Trophoblast cell (in vitro differentiated cells and primary cell): ENCODE measurements at regions not wholly inside any gene's neighbourhood (a gene's known extent, or its start where the extent isn't known, plus 50 kb on each side); places are given as distances from the start of the nearest gene placed in this dataset.

Source experiments
- DNase-seq, 2 donors: peaks; one replicate each; pipeline ENCODE4 v3.0.0-alpha.2; 2016
- H2AFZ ChIP-seq: 2 replicates; pipeline ENCODE4 v1.6.1; 2013; ENCODE audit warnings: low read length, moderate library complexity, mild to moderate bottlenecking; ENCODE audit not compliant: insufficient read depth, poor library complexity
- H2AK5ac ChIP-seq: 2 replicates; pipeline ENCODE4 v1.6.1; 2013; ENCODE audit warnings: mild to moderate bottlenecking, low read length
- H2BK120ac ChIP-seq: 2 replicates; pipeline ENCODE4 v1.6.1; 2013; ENCODE audit warnings: low read length, mild to moderate bottlenecking, moderate library complexity; ENCODE audit not compliant: insufficient read depth, poor library complexity
- H2BK12ac ChIP-seq: 2 replicates; pipeline ENCODE4 v1.6.1; 2013; ENCODE audit warnings: mild to moderate bottlenecking, low read length, moderate library complexity
- H2BK5ac ChIP-seq: 2 replicates; pipeline ENCODE4 v1.6.1; 2013; ENCODE audit warnings: low read length, low read depth, moderate library complexity, mild to moderate bottlenecking; ENCODE audit not compliant: poor library complexity
- H3K14ac ChIP-seq: 2 replicates; pipeline ENCODE4 v1.6.1; 2013; ENCODE audit warnings: mild to moderate bottlenecking, low read length
- H3K18ac ChIP-seq: 2 replicates; pipeline ENCODE4 v1.6.1; 2013; ENCODE audit warnings: mild to moderate bottlenecking, low read length
- H3K23ac ChIP-seq: 2 replicates; pipeline ENCODE4 v1.6.1; 2013; ENCODE audit warnings: low read length
- H3K27ac ChIP-seq: 2 replicates; pipeline ENCODE4 v1.5.1; 2013; ENCODE audit warnings: low read depth, mild to moderate bottlenecking, inconsistent platforms, low read length, moderate library complexity
- H3K27me3 ChIP-seq: 2 replicates; pipeline ENCODE4 v1.6.1; 2013; ENCODE audit warnings: inconsistent platforms, mild to moderate bottlenecking, low read length, moderate library complexity; ENCODE audit not compliant: insufficient read depth
- H3K36me3 ChIP-seq, 2 experiments: 1 replicate in 1 of 2; 2 replicates in 1 of 2; pipeline ENCODE4 v1.6.1; 2013; ENCODE audit warnings: low read length in 2 of 2, mild to moderate bottlenecking in 2 of 2, moderate library complexity in 1 of 2; ENCODE audit not compliant: insufficient read depth in 2 of 2, control insufficient read depth in 1 of 2
- H3K4ac ChIP-seq: 2 replicates; pipeline ENCODE4 v1.6.1; 2013; ENCODE audit warnings: low read depth, mild to moderate bottlenecking, low read length, moderate library complexity
- H3K4me1 ChIP-seq, 2 experiments: 1 replicate in 1 of 2; 2 replicates in 1 of 2; pipeline ENCODE4 v1.6.1; 2013; ENCODE audit warnings: low read length in 2 of 2, mild to moderate bottlenecking in 2 of 2, moderate library complexity in 1 of 2; ENCODE audit not compliant: insufficient read depth in 2 of 2, control insufficient read depth in 1 of 2
- H3K4me2 ChIP-seq: 2 replicates; pipeline ENCODE4 v1.6.1; 2013; ENCODE audit warnings: inconsistent platforms, mild to moderate bottlenecking, low read length, moderate library complexity
- H3K4me3 ChIP-seq: 2 replicates; pipeline ENCODE4 v1.5.1; 2013; ENCODE audit warnings: mild to moderate bottlenecking, low read depth, low read length, inconsistent platforms
- H3K79me1 ChIP-seq: one replicate; pipeline ENCODE4 v1.6.1; 2013; ENCODE audit warnings: low read length
- H3K79me2 ChIP-seq: 2 replicates; pipeline ENCODE4 v1.6.1; 2013; ENCODE audit warnings: low read length, mild to moderate bottlenecking; ENCODE audit not compliant: control insufficient read depth, insufficient read depth, poor library complexity
- H3K9ac ChIP-seq: 2 replicates; pipeline ENCODE4 v1.6.1; 2013; ENCODE audit warnings: mild to moderate bottlenecking, low read length
- H3K9me3 ChIP-seq: 2 replicates; pipeline ENCODE4 v1.6.1; 2013; ENCODE audit warnings: low read depth, mild to moderate bottlenecking, control low read depth, inconsistent platforms, low read length; ENCODE audit not compliant: insufficient read depth
- H4K12ac ChIP-seq: 2 replicates; pipeline ENCODE4 v1.6.1; 2013; ENCODE audit warnings: low read depth, mild to moderate bottlenecking, low read length, moderate library complexity
- H4K8ac ChIP-seq: 2 replicates; pipeline ENCODE4 v1.6.1; 2013; ENCODE audit warnings: low read depth, mild to moderate bottlenecking, low read length, moderate library complexity
- H4K91ac ChIP-seq: one replicate; pipeline ENCODE4 v1.6.1; 2013; ENCODE audit warnings: low read depth, mild to moderate bottlenecking, low read length, moderate library complexity
- WGBS: extraction: QIAGEN DNeasy Blood & Tissue Kit; methylation state at CpG from one replicate; pipeline ENCODE4 v1.1.7; 2013; ENCODE audit warnings: missing lambda C conversion rate; ENCODE audit not compliant: insufficient read length, insufficient coverage; ENCODE audit errors: extremely low coverage; 5-methylcytosine and 5-hydroxymethylcytosine counted together

DNA sequence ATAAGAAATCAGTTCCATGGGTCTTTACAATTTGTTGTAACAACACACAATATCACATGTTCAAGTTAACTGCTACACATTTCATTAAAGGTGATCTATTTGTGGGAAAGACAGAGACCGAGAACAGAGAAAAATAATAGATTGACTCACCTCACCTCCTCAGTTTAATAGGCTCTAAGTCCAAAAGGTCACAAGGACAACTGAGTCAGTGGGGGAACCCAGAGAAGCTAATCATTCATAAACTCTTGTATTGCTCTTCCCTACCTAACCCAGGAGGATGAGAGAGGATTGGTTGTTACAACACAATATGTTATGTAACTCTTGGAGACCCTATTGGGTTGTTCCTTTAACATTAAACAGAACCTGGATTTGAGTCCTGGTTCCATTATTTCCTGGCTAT, 72.2 kb upstream of the CRY1 start:
- Histone ChIP-seq H2BK120ac (no peak overlapping the region), H2BK12ac (no peak overlapping the region), H3K18ac (no peak overlapping the region), H4K8ac (no peak overlapping the region), H3K79me2 (no peaks in the 10 kb centered on the region), H2AFZ (no peak overlapping the region), H3K27me3 (no peaks in the 10 kb centered on the region), H2AK5ac (no peak overlapping the region), H4K12ac (no peak overlapping the region), H3K9ac (no peak overlapping the region), H3K36me3 (no peaks in the 10 kb centered on the region), H3K4me1 (no peaks in the 10 kb centered on the region), H3K79me1 (no peaks in the 10 kb centered on the region), H3K9me3 (no peaks in the 10 kb centered on the region), H2BK5ac (no peak overlapping the region), H3K23ac (no peak overlapping the region), H4K91ac (no peak overlapping the region), H3K14ac (no peak overlapping the region), H3K27ac (no peak overlapping the region), H3K4me3 (no peak overlapping the region), H3K4ac (no peak overlapping the region), H3K4me2 (no peak overlapping the region)
- WGBS, result no CpG with 5 or more reads among the region's 1 CpG
- no peak for DNase-seq

DNA sequence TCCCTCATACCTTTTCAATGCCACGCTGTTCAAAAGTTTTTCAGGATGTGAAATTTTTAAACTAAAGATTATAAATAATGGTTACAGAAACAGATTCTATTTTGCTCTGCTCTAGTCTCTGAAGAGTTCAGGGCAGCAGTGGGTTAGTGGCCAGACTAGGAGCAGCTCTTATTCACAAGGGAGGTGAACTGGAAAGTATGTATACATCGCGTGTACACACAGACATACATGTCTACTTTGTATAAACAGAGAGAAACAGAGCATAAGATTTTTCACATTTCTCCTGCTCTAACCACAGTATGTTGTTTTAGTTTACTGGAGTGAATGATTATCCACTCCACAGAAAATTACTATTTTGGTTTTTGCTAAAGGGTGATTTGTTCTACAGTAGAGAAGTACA, 74.4 kb upstream of the CRY1 start:
- H3K27ac ChIP-seq, result no peak overlapping the region
- H3K79me2 ChIP-seq, result no peaks in the 10 kb centered on the region
- no peaks in the 10 kb centered on the region for H3K4me1 ChIP-seq
- no peaks in the 10 kb centered on the region for H3K36me3 ChIP-seq
- H3K18ac ChIP-seq, result no peak overlapping the region
- no peak overlapping the region for H3K4me3 ChIP-seq
- no peak overlapping the region for H4K8ac ChIP-seq
- no peak for DNase-seq
- H3K14ac ChIP-seq, result no peak overlapping the region
- no peak overlapping the region for H2BK5ac ChIP-seq
- no peak overlapping the region for H2BK120ac ChIP-seq
- no peak overlapping the region for H2AFZ ChIP-seq
- H3K4me2 ChIP-seq, result no peak overlapping the region
- no peak overlapping the region for H2AK5ac ChIP-seq
- no peaks in the 10 kb centered on the region for H3K9me3 ChIP-seq
- no peak overlapping the region for H3K23ac ChIP-seq
- H3K4ac ChIP-seq, result no peak overlapping the region
- no peak overlapping the region for H4K12ac ChIP-seq
- H3K9ac ChIP-seq, result no peak overlapping the region
- no peaks in the 10 kb centered on the region for H3K79me1 ChIP-seq
- H4K91ac ChIP-seq, result no peak overlapping the region
- no peak overlapping the region for H2BK12ac ChIP-seq
- WGBS, result no CpG with 5 or more reads among the region's 3 CpGs
- H3K27me3 ChIP-seq, result no peaks in the 10 kb centered on the region

DNA sequence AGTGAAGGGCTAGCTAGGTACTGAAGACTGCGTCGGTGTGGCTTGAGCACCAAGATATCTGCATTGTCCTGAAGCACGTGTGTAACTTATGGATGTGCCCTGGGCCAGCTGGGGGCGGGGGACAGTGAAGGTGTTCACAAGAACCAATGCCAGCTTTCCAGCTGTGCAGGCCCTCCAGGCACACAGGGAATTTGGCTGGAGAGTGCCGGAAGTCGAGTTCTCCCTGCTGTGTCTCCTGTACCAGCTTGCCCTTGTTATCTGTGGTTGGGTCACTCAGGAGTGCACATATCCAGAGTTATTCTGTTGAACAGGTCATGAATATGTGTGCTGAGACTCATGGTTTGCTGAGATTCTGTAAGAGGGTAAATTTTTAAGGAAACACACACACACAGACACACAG, 75.9 kb upstream of the CRY1 start:
- Histone ChIP-seq H2BK120ac (no peak overlapping the region), H2BK12ac (no peak overlapping the region), H2AFZ (no peak overlapping the region), H2AK5ac (no peak overlapping the region), H4K8ac (no peak overlapping the region), H3K4me3 (no peak overlapping the region), H4K91ac (no peak overlapping the region), H3K79me1 (no peaks in the 10 kb centered on the region), H3K27me3 (no peaks in the 10 kb centered on the region), H3K4me2 (no peak overlapping the region), H3K27ac (no peak overlapping the region), H3K9me3 (no peaks in the 10 kb centered on the region), H3K18ac (no peak overlapping the region), H3K23ac (no peak overlapping the region), H3K4ac (no peak overlapping the region), H3K9ac (no peak overlapping the region), H3K36me3 (no peaks in the 10 kb centered on the region), H3K14ac (no peak overlapping the region), H3K4me1 (no peaks in the 10 kb centered on the region), H3K79me2 (no peaks in the 10 kb centered on the region), H2BK5ac (no peak overlapping the region), H4K12ac (no peak overlapping the region)
- no peak for DNase-seq
- no CpG with 5 or more reads among the region's 6 CpGs for WGBS

DNA sequence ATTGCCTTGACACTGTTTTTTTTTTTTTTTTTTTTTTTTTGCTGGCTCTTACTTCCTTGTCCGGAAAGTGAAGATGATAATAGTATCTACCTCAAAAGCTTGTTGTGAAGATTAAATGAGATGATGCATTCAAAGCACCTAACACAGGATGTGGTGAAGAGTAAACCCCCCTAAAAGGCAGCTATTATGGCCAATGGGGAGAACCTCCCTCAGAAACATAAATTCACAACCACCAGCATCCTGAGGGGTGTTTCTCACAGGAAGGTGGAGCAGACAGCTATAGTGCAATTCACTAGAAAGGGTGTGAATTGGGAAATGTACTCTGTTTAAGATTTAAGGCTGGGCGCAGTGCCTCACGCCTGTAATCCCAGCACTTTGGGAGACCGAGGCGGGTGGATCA, 85.4 kb upstream of the CRY1 start:
- Histone ChIP-seq H3K4me3 (no peak overlapping the region), H2BK120ac (no peak overlapping the region), H3K4me2 (no peak overlapping the region), H3K4me1 (no peaks in the 10 kb centered on the region), H2AFZ (no peak overlapping the region), H2BK12ac (no peak overlapping the region), H3K27me3 (no peaks in the 10 kb centered on the region), H3K27ac (no peak overlapping the region), H2AK5ac (no peak overlapping the region), H3K79me1 (no peaks in the 10 kb centered on the region), H3K4ac (no peak overlapping the region), H3K36me3 (no peaks in the 10 kb centered on the region), H3K23ac (no peak overlapping the region), H2BK5ac (no peak overlapping the region), H4K91ac (no peak overlapping the region), H4K12ac (no peak overlapping the region), H3K9ac (no peak overlapping the region), H4K8ac (no peak overlapping the region), H3K14ac (no peak overlapping the region), H3K79me2 (no peaks in the 10 kb centered on the region), H3K18ac (no peak overlapping the region), H3K9me3 (no peaks in the 10 kb centered on the region)
- WGBS, result no CpG with 5 or more reads among the region's 5 CpGs
- no peak for DNase-seq
